HepG2 (cell line): ENCODE measurements at regions not wholly inside any gene's neighbourhood (a gene's known extent, or its start where the extent isn't known, plus 50 kb on each side); places are given as distances from the start of the nearest gene placed in this dataset.

ENCODE experiments used
- ATAC-seq: fragments of 200-7000 bp; cut with Tn5 transposase; 3 replicates; pipeline ENCODE4 v1.9.1; 2020; ENCODE audit warnings: mild to moderate bottlenecking, moderate library complexity
- BruUV-seq: library from RNA; stranded (reverse); fragments of 400-500 nt; replicated peaks from 2 replicates; lab custom pipeline; 2021; lab: Mats Ljungman, UMichigan
- CTCF ChIA-PET: fragments of 300-600 bp; formaldehyde crosslinking; extraction: SDS; loops from one replicate; lab custom pipeline; 2021; ENCODE audit warnings: low total read pairs, inconsistent platforms, low intra/inter-chr PET ratio; lab: Yijun Ruan, JAX
- POLR2A ChIA-PET: fragments of 350-600 bp; sonication (Branson Sonifier 250); formaldehyde crosslinking; loops from one replicate; lab custom pipeline; 2020; ENCODE audit warnings: antibody characterized with exemption, inconsistent platforms; lab: Yijun Ruan, JAX
- DNase-seq: peaks from one replicate; pipeline ENCODE4 v3.0.0-alpha.2; 2015; ENCODE audit warnings: low spot score
- FAIRE-seq: peaks from 3 replicates; lab custom pipeline; 2011; peaks lifted over from hg19 to GRCh38; lab: Jason Lieb, UNC
- H2AFZ ChIP-seq: one replicate; pipeline ENCODE4 v1.6.1; 2011; ENCODE audit warnings: low read length, inconsistent platforms
- H3K27ac ChIP-seq: fragments of 300-600 bp; 3 replicates; pipeline ENCODE4 v1.8.0; 2011; ENCODE audit warnings: mixed run types, mild to moderate bottlenecking, mixed read lengths, low read length, inconsistent platforms; ENCODE audit not compliant: insufficient read depth; ENCODE audit errors: extremely low read length
- H3K27me3 ChIP-seq, 2 experiments: fragments of 200-600 bp in 1 of 2; 2 replicates in 1 of 2; 3 replicates in 1 of 2; pipeline versions ENCODE4 v1.6.0 to v1.8.0; 2011; ENCODE audit warnings: low read length in 2 of 2, mild to moderate bottlenecking in 2 of 2, moderate library complexity in 2 of 2, inconsistent platforms in 1 of 2; ENCODE audit not compliant: insufficient read depth in 2 of 2, control insufficient read depth in 1 of 2
- H3K36me3 ChIP-seq, 2 experiments: fragments of 200-600 bp in 1 of 2; replicated peaks in 1 of 2; 2 replicates in 1 of 2; 3 replicates in 1 of 2; pipeline versions ENCODE4 v1.5.1 to v1.8.0; 2011; ENCODE audit warnings: low read length in 2 of 2, inconsistent platforms in 1 of 2; ENCODE audit not compliant: insufficient read depth in 2 of 2, control insufficient read depth in 1 of 2
- H3K4me1 ChIP-seq: 2 replicates; pipeline ENCODE4 v1.5.1; 2012; ENCODE audit warnings: low read length, inconsistent platforms; ENCODE audit not compliant: insufficient read depth
- H3K4me2 ChIP-seq: 2 replicates; pipeline ENCODE4 v1.6.0; 2011; ENCODE audit warnings: low read depth, low read length, inconsistent platforms
- H3K4me3 ChIP-seq, 3 experiments: fragments of 200-600 bp in 1 of 3; sonication (generic), shearing (Covaris generic) in 1 of 3; replicated peaks in 1 of 3; 2 replicates each; pipeline ENCODE4 v1.5.1; 2011 to 2016; ENCODE audit warnings: low read length in 3 of 3, inconsistent platforms in 2 of 3, low read depth in 2 of 3, mild to moderate bottlenecking in 2 of 3, control low read depth in 1 of 3, mixed read lengths in 1 of 3; ENCODE audit not compliant: insufficient read depth in 1 of 3
- H3K79me2 ChIP-seq: one replicate; pipeline ENCODE4 v1.6.1; 2011; ENCODE audit warnings: low read length, inconsistent platforms; ENCODE audit not compliant: insufficient read depth
- H3K9ac ChIP-seq: 2 replicates; pipeline ENCODE4 v1.6.0; 2011; ENCODE audit warnings: mild to moderate bottlenecking, low read depth, low read length, inconsistent platforms; ENCODE audit not compliant: insufficient read depth
- H3K9me3 ChIP-seq: 2 replicates; pipeline ENCODE4 v1.5.1; 2012; ENCODE audit warnings: mild to moderate bottlenecking, low read length
- H4K20me1 ChIP-seq: 2 replicates; pipeline ENCODE4 v1.6.0; 2011; ENCODE audit warnings: inconsistent platforms, mild to moderate bottlenecking, low read length, moderate library complexity; ENCODE audit not compliant: insufficient read depth
- POLR2A ChIP-seq, 2 experiments: IDR thresholded peaks; 2 replicates each; pipeline ENCODE4 v1.6.1; 2011; ENCODE audit warnings: low read depth in 2 of 2, low read length in 2 of 2, mild to moderate bottlenecking in 1 of 2, moderate library complexity in 1 of 2; ENCODE audit not compliant: insufficient read depth in 1 of 2
- PTBP1 ChIP-seq: fragments of 200-400 bp; formaldehyde crosslinking; IDR thresholded peaks from 2 replicates; pipeline ENCODE4 v1.6.1; 2018; ENCODE audit warnings: low read length, low read depth; ENCODE audit not compliant: poor library complexity, severe bottlenecking
- SPEN ChIP-seq: sonication (generic); formaldehyde crosslinking; IDR thresholded peaks from 2 replicates; pipeline ENCODE4 v1.5.1; 2020; ENCODE audit warnings: low read depth, mild to moderate bottlenecking, missing genetic modification reagents
- ZNF234 ChIP-seq: sonication (generic); formaldehyde crosslinking; conservative IDR thresholded peaks from 2 replicates; pipeline ENCODE4 v1.5.1; 2020; ENCODE audit warnings: mild to moderate bottlenecking, missing genetic modification reagents
- WGBS: methylation state at CpG from one replicate; pipeline ENCODE4 v1.1.6; 2017; ENCODE audit warnings: low lambda C conversion rate; 5-methylcytosine and 5-hydroxymethylcytosine counted together
- in situ Hi-C: cut with HindIII; loops from 2 replicates; pipeline ENCODE4 v1.10.0; 2017; ENCODE audit warnings: low pct_unique_long_range_greater_than_20kb; ENCODE audit not compliant: extremely low pct_ligation_motif_present
- intact Hi-C: fragments of 100-400 bp; cut with micrococcal nuclease; formaldehyde crosslinking; loops from one replicate; pipeline ENCODE4 v1.10.0; 2022; ENCODE audit not compliant: unreplicated experiment
- TF ChIP-seq, protein P1 (sequence below): sonication (generic); formaldehyde crosslinking; IDR thresholded peaks from 2 replicates; pipeline ENCODE4 v1.4.0; 2020; ENCODE audit warnings: missing genetic modification reagents, mild to moderate bottlenecking, borderline replicate concordance
- TF ChIP-seq, protein P2 (sequence below): sonication (generic); formaldehyde crosslinking; IDR thresholded peaks from 2 replicates; pipeline ENCODE4 v1.4.0; 2020; ENCODE audit warnings: mild to moderate bottlenecking, missing genetic modification reagents, borderline replicate concordance
- TF ChIP-seq, protein P3 (sequence below): sonication (generic); formaldehyde crosslinking; IDR thresholded peaks from 2 replicates; pipeline ENCODE4 v1.5.0; 2020; ENCODE audit warnings: mild to moderate bottlenecking, missing genetic modification reagents
- TF ChIP-seq, protein P4 (sequence below): sonication (generic); formaldehyde crosslinking; IDR thresholded peaks from 2 replicates; pipeline ENCODE4 v1.5.0; 2020; ENCODE audit warnings: missing genetic modification reagents, mild to moderate bottlenecking, borderline replicate concordance
- TF ChIP-seq, protein P5 (sequence below): sonication (generic); formaldehyde crosslinking; IDR thresholded peaks from 2 replicates; pipeline ENCODE4 v1.4.0; 2020; ENCODE audit warnings: missing genetic modification reagents

DNA sequence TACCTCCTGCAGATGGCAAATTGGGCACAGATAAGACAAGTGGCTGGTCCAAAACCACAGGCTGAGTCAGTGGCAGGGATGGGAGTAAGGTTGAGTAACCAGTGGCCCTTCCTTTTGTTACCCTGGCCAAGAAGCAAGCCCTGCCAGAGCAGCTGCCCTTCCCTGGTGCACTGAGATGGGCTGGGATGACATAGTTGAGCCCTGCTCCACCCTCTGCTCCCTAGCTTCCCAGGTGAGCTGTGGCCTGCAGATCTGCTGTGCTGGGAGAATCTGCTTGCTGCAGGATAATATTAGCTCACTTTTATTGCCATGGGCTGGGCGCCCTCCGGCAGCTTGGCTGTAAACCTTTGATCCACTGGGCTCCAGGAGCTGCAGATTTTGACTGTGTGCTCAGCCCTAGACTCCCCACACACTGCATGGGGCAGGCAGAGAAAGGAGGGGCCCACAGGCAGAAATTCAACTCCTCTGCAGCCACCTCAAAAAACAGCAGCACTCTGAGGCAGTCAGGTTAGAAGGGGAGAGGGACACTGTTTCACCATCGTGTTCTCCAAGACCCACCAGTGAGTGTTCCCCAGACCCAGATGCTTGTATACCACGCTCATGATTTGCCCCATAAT, 101.8 kb downstream of the CBLN1 start (continued):
- TF ChIP-seq, protein P1, sequence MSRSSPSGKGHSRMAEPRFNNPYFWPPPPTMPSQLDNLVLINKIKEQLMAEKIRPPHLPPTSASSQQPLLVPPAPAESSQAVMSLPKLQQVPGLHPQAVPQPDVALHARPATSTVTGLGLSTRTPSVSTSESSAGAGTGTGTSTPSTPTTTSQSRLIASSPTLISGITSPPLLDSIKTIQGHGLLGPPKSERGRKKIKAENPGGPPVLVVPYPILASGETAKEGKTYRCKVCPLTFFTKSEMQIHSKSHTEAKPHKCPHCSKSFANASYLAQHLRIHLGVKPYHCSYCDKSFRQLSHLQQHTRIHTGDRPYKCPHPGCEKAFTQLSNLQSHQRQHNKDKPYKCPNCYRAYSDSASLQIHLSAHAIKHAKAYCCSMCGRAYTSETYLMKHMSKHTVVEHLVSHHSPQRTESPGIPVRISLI (CRISPR knock-in tag) = no peak
- TF ChIP-seq, protein P2, sequence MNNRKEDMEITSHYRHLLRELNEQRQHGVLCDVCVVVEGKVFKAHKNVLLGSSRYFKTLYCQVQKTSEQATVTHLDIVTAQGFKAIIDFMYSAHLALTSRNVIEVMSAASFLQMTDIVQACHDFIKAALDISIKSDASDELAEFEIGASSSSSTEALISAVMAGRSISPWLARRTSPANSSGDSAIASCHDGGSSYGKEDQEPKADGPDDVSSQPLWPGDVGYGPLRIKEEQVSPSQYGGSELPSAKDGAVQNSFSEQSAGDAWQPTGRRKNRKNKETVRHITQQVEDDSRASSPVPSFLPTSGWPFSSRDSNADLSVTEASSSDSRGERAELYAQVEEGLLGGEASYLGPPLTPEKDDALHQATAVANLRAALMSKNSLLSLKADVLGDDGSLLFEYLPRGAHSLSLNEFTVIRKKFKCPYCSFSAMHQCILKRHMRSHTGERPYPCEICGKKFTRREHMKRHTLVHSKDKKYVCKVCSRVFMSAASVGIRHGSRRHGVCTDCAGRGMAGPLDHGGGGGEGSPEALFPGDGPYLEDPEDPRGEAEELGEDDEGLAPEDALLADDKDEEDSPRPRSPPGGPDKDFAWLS (CRISPR knock-in tag) = no peak
- TF ChIP-seq, all 625 proteins: peak for 0

DNA sequence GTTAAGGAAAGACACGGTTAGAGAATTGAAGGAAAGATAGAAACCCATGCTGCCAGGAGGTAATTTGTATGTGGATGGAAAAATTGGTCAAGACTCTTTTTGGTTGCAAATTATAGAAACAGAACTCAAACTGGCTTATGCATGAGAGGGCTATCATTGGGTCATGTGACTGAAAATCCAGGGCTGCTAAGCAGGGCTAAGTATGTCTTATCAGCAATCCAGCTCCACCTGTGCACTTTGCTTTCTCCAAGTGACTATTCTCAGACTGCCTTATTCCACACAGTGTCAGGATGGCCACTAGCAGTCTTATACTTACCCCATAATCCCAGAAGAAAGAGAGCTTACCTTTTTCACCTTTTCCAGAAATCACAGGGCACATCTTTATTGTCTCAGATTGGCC, 113.5 kb downstream of the CBLN1 start:
- FAIRE-seq (no peak), ATAC-seq (no peak), DNase-seq (no peak)
- ChIA-PET POLR2A (no interaction called here), CTCF (no interaction called here)
- in situ Hi-C loops (no loop called here), intact Hi-C loops (no loop called here)
- no peak overlapping the region for H3K4me3 ChIP-seq
- H3K4me2 ChIP-seq = no peak overlapping the region
- H2AFZ ChIP-seq = no peak overlapping the region
- 0% methylated on average over 1 of the region's 1 CpG for WGBS
- no peaks in the 10 kb centered on the region for H4K20me1 ChIP-seq
- H3K9ac ChIP-seq = no peak overlapping the region
- TF ChIP-seq, protein P3, sequence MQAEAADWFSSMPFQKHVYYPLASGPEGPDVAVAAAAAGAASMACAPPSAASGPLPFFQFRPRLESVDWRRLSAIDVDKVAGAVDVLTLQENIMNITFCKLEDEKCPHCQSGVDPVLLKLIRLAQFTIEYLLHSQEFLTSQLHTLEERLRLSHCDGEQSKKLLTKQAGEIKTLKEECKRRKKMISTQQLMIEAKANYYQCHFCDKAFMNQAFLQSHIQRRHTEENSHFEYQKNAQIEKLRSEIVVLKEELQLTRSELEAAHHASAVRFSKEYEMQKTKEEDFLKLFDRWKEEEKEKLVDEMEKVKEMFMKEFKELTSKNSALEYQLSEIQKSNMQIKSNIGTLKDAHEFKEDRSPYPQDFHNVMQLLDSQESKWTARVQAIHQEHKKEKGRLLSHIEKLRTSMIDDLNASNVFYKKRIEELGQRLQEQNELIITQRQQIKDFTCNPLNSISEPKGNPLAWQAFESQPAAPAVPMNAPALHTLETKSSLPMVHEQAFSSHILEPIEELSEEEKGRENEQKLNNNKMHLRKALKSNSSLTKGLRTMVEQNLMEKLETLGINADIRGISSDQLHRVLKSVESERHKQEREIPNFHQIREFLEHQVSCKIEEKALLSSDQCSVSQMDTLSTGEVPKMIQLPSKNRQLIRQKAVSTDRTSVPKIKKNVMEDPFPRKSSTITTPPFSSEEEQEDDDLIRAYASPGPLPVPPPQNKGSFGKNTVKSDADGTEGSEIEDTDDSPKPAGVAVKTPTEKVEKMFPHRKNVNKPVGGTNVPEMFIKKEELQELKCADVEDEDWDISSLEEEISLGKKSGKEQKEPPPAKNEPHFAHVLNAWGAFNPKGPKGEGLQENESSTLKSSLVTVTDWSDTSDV (CRISPR knock-in tag) = no peak
- TF ChIP-seq ZNF234 (no peak), POLR2A (IDR thresholded peaks at IDR 0.05; ENCODE audit: insufficient read depth in 1 of 2, low read depth in 2 of 2, low read length in 2 of 2) (no peak), SPEN (CRISPR knock-in tag) (no peak), PTBP1 (no peak)
- TF ChIP-seq, protein P4, sequence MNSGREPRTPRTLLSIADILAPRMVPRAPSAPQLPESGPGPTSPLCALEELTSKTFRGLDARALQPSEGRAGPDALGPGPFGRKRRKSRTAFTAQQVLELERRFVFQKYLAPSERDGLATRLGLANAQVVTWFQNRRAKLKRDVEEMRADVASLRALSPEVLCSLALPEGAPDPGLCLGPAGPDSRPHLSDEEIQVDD (CRISPR knock-in tag) = no peak
- TF ChIP-seq, protein P5, sequence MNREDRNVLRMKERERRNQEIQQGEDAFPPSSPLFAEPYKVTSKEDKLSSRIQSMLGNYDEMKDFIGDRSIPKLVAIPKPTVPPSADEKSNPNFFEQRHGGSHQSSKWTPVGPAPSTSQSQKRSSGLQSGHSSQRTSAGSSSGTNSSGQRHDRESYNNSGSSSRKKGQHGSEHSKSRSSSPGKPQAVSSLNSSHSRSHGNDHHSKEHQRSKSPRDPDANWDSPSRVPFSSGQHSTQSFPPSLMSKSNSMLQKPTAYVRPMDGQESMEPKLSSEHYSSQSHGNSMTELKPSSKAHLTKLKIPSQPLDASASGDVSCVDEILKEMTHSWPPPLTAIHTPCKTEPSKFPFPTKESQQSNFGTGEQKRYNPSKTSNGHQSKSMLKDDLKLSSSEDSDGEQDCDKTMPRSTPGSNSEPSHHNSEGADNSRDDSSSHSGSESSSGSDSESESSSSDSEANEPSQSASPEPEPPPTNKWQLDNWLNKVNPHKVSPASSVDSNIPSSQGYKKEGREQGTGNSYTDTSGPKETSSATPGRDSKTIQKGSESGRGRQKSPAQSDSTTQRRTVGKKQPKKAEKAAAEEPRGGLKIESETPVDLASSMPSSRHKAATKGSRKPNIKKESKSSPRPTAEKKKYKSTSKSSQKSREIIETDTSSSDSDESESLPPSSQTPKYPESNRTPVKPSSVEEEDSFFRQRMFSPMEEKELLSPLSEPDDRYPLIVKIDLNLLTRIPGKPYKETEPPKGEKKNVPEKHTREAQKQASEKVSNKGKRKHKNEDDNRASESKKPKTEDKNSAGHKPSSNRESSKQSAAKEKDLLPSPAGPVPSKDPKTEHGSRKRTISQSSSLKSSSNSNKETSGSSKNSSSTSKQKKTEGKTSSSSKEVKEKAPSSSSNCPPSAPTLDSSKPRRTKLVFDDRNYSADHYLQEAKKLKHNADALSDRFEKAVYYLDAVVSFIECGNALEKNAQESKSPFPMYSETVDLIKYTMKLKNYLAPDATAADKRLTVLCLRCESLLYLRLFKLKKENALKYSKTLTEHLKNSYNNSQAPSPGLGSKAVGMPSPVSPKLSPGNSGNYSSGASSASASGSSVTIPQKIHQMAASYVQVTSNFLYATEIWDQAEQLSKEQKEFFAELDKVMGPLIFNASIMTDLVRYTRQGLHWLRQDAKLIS (CRISPR knock-in tag) = no peak
- H3K27ac ChIP-seq = no peak overlapping the region
- BruUV-seq = no TSS peak
- 0 out of 5 replicates have a peak, but pooled peaks cover 0 to 2% of the 10 kb centered on the region in 2 experiments for H3K27me3 ChIP-seq
- H3K36me3 ChIP-seq = no peaks in the 10 kb centered on the region
- no peaks in the 10 kb centered on the region for H3K79me2 ChIP-seq
- H3K9me3 ChIP-seq = no peaks in the 10 kb centered on the region
- no peaks in the 10 kb centered on the region for H3K4me1 ChIP-seq
